ENCODE measurements at regions not wholly inside any gene's neighbourhood (a gene's known extent, or its start where the extent isn't known, plus 50 kb on each side); places are given as distances from the start of the nearest gene placed in this dataset.
"Not testable (repeated sequence)": the region's sequence is repeated elsewhere in the genome, so short reads cannot be mapped to it uniquely, and the experiment has no call there.

DNA sequence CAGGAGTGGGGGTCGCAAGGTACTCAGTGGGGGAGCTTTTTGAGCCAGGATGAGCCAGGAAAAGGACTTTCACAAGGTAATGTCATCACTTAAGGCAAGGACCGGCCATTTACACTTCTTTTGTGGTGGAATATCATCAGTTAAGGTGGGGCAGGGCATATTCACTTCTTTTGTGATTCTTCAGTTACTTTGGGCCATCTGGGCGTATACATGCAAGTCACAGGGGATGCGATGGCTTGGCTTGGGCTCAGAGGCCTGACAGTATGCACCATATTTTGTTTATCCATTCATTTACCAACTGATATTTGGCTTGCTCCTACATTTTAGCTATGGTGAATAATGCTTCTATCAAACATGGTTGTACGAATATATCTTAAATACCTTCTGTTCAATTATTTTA, 1728.1 kb upstream of the AGA start:
- H3K9me3 ChIP-seq (ENCODE audit: control insufficient read depth, low read depth, low read length); H3K4me3 ChIP-seq (ENCODE audit: low read length); H3K27ac ChIP-seq (ENCODE audit: low read length); DNase-seq; H3K36me3 ChIP-seq (ENCODE audit: control insufficient read depth, insufficient read depth, low read length); H3K4me1 ChIP-seq (ENCODE audit: control insufficient read depth, insufficient read depth, low read length); H3K27me3 ChIP-seq (ENCODE audit: control insufficient read depth, insufficient read depth, low read length): not testable (repeated sequence)
- WGBS (ENCODE audit: insufficient coverage, low lambda C conversion rate), result 83% methylated on average over 1 of the region's 5 CpGs

DNA sequence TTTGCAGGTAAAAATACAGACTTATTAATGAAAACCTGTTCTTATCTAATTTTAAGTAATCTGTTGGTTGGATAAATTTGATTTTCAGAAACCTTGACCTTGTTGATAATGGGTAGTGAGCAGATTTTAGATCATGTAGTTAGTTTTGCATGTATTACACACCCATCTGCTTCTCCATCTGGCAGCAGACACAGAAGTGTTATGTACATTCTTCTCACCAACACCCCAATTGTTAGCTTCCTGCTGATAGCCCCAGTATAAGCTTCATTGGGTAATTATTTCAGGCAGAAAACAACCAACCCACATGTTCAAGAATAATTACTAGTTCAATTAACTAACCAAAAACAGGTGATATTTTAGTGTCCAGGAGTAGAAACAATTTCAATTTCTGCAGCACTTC, 1740.5 kb upstream of the AGA start:
- Histone ChIP-seq H3K9me3 (ENCODE audit: control insufficient read depth, low read depth, low read length) (peaks cover 3% of the 10 kb centered on the region), H3K36me3 (ENCODE audit: control insufficient read depth, insufficient read depth, low read length) (no peaks in the 10 kb centered on the region), H3K4me3 (ENCODE audit: low read length) (no peak overlapping the region), H3K27ac (ENCODE audit: low read length) (no peak overlapping the region), H3K27me3 (ENCODE audit: control insufficient read depth, insufficient read depth, low read length) (no peaks in the 10 kb centered on the region), H3K4me1 (ENCODE audit: control insufficient read depth, insufficient read depth, low read length) (no peaks in the 10 kb centered on the region)
- DNase-seq, result no peak

DNA sequence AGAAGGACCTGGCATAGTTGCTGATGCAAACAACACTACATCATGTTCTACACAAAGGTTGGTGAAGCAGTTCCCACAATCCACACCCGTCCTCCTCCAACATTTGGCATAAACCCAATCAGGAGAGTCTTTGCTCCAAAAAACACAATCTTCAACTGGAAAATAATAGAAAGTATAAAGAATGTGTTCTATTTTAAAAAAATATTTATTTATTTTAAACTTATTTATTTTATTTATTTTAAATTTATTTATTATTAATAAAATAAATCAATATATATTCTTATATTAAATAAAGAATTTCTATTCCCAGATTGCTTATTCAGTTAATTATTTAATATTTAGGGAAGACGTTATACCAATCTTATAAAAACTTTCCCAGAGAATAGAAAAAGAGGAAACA, 1753.7 kb upstream of the AGA start:
- 100% methylated on average over 2 of the region's 2 CpGs for WGBS (ENCODE audit: insufficient coverage, low lambda C conversion rate)
- no peak overlapping the region for H3K27ac ChIP-seq (ENCODE audit: low read length)
- no peaks in the 10 kb centered on the region for H3K36me3 ChIP-seq (ENCODE audit: control insufficient read depth, insufficient read depth, low read length)
- no peaks in the 10 kb centered on the region for H3K4me1 ChIP-seq (ENCODE audit: control insufficient read depth, insufficient read depth, low read length)
- no peaks in the 10 kb centered on the region for H3K9me3 ChIP-seq (ENCODE audit: control insufficient read depth, low read depth, low read length)
- DNase-seq, result no peak
- no peaks in the 10 kb centered on the region for H3K27me3 ChIP-seq (ENCODE audit: control insufficient read depth, insufficient read depth, low read length)
- no peak overlapping the region for H3K4me3 ChIP-seq (ENCODE audit: low read length)

- Histone ChIP-seq H3K36me3 (ENCODE audit: control insufficient read depth, insufficient read depth, low read length) (no peaks in the 10 kb centered on the region), H3K4me1 (ENCODE audit: control insufficient read depth, insufficient read depth, low read length) (no peaks in the 10 kb centered on the region), H3K9me3 (ENCODE audit: control insufficient read depth, low read depth, low read length) (no peaks in the 10 kb centered on the region), H3K27ac (ENCODE audit: low read length) (no peak overlapping the region), H3K4me3 (ENCODE audit: low read length) (no peak overlapping the region), H3K27me3 (ENCODE audit: control insufficient read depth, insufficient read depth, low read length) (no peaks in the 10 kb centered on the region)
- no peak for DNase-seq
- 33% methylated on average over 1 of the region's 4 CpGs for WGBS (ENCODE audit: insufficient coverage, low lambda C conversion rate)
Measured at GRCh38 chr4:179196511-179196910, 1754.3 kb upstream of the AGA start.

DNA sequence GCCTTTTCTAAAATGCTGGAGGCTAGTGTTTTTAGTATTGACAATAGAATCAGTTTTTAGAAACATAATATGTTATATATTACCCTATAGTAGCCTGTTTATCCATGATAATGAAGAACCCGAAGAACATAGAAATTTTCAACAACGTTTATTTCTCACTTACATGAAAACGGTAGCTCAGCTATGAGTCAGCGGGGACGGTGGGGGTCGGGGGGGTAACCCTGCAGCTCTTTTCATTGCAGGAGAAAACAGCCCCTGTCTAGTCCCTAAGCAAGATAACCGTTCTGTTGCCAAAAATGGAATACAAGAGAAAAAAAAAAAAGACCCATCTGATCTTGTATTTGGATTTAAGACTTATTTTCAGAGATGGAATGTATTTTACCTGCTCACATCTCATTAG, 1758.4 kb upstream of the AGA start:
- H3K27ac ChIP-seq (ENCODE audit: low read length), result no peak overlapping the region
- no peaks in the 10 kb centered on the region for H3K9me3 ChIP-seq (ENCODE audit: control insufficient read depth, low read depth, low read length)
- H3K36me3 ChIP-seq (ENCODE audit: control insufficient read depth, insufficient read depth, low read length), result no peaks in the 10 kb centered on the region
- H3K27me3 ChIP-seq (ENCODE audit: control insufficient read depth, insufficient read depth, low read length), result no peaks in the 10 kb centered on the region
- WGBS (ENCODE audit: insufficient coverage, low lambda C conversion rate), result 69% methylated on average over 3 of the region's 7 CpGs
- no peak for DNase-seq
- H3K4me3 ChIP-seq (ENCODE audit: low read length), result no peak overlapping the region
- H3K4me1 ChIP-seq (ENCODE audit: control insufficient read depth, insufficient read depth, low read length), result no peaks in the 10 kb centered on the region

GRCh38 chr4:179225594-179225993, 1783.4 kb upstream of the AGA start:
- H3K4me1 ChIP-seq (ENCODE audit: control insufficient read depth, insufficient read depth, low read length), result no peaks in the 10 kb centered on the region
- no peak overlapping the region for H3K27ac ChIP-seq (ENCODE audit: low read length)
- no peaks in the 10 kb centered on the region for H3K9me3 ChIP-seq (ENCODE audit: control insufficient read depth, low read depth, low read length)
- no peak for DNase-seq
- WGBS (ENCODE audit: insufficient coverage, low lambda C conversion rate), result no CpG with 5 or more reads among the region's 5 CpGs
- no peaks in the 10 kb centered on the region for H3K36me3 ChIP-seq (ENCODE audit: control insufficient read depth, insufficient read depth, low read length)
- H3K27me3 ChIP-seq (ENCODE audit: control insufficient read depth, insufficient read depth, low read length), result no peaks in the 10 kb centered on the region
- H3K4me3 ChIP-seq (ENCODE audit: low read length), result no peak overlapping the region

DNA sequence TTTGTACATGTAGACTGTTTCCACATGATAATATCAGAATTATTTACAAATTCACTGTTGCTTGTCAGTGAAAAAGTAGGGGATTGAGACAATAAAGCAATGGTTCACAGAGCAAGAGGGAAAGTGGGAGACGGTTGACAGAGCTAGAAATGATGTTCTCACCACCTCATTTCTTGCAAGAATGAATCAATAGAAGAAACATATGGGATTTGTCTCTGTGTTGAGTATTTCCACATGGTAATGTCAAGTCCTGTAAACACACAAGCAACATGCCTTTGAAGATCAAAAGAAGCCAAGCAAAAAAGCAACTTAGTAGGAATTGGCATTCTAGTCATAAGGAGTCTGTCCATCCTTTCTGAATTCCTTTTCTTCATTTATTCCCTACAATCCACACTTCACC, 1806.6 kb upstream of the AGA start:
- no peak overlapping the region for H3K27ac ChIP-seq (ENCODE audit: low read length)
- no peaks in the 10 kb centered on the region for H3K4me1 ChIP-seq (ENCODE audit: control insufficient read depth, insufficient read depth, low read length)
- no peaks in the 10 kb centered on the region for H3K27me3 ChIP-seq (ENCODE audit: control insufficient read depth, insufficient read depth, low read length)
- WGBS (ENCODE audit: insufficient coverage, low lambda C conversion rate), result no CpG with 5 or more reads among the region's 1 CpG
- H3K9me3 ChIP-seq (ENCODE audit: control insufficient read depth, low read depth, low read length), result no peaks in the 10 kb centered on the region
- no peak overlapping the region for H3K4me3 ChIP-seq (ENCODE audit: low read length)
- DNase-seq, result no peak
- H3K36me3 ChIP-seq (ENCODE audit: control insufficient read depth, insufficient read depth, low read length), result no peaks in the 10 kb centered on the region

- no CpG with 5 or more reads among the region's 2 CpGs for WGBS (ENCODE audit: insufficient coverage, low lambda C conversion rate)
- no peak overlapping the region for H3K4me3 ChIP-seq (ENCODE audit: low read length)
- no peak for DNase-seq
- H3K27me3 ChIP-seq (ENCODE audit: control insufficient read depth, insufficient read depth, low read length), result no peaks in the 10 kb centered on the region
- no peaks in the 10 kb centered on the region for H3K4me1 ChIP-seq (ENCODE audit: control insufficient read depth, insufficient read depth, low read length)
- no peaks in the 10 kb centered on the region for H3K36me3 ChIP-seq (ENCODE audit: control insufficient read depth, insufficient read depth, low read length)
- H3K9me3 ChIP-seq (ENCODE audit: control insufficient read depth, low read depth, low read length), result no peaks in the 10 kb centered on the region
- H3K27ac ChIP-seq (ENCODE audit: low read length), result no peak overlapping the region
Measured at GRCh38 chr4:179268791-179269190, 1826.6 kb upstream of the AGA start.

GRCh38 chr4:179272282-179272681, 1830.0 kb upstream of the AGA start:
- Histone ChIP-seq H3K27ac (ENCODE audit: low read length) (no peak overlapping the region), H3K4me1 (ENCODE audit: control insufficient read depth, insufficient read depth, low read length) (no peaks in the 10 kb centered on the region), H3K9me3 (ENCODE audit: control insufficient read depth, low read depth, low read length) (no peaks in the 10 kb centered on the region), H3K4me3 (ENCODE audit: low read length) (no peak overlapping the region), H3K36me3 (ENCODE audit: control insufficient read depth, insufficient read depth, low read length) (no peaks in the 10 kb centered on the region), H3K27me3 (ENCODE audit: control insufficient read depth, insufficient read depth, low read length) (no peaks in the 10 kb centered on the region)
- no peak for DNase-seq

GRCh38 chr4:179278647-179279046, 1836.4 kb upstream of the AGA start:
- no peak overlapping the region for H3K27ac ChIP-seq (ENCODE audit: low read length)
- no peak for DNase-seq
- no peak overlapping the region for H3K4me3 ChIP-seq (ENCODE audit: low read length)
- H3K27me3 ChIP-seq (ENCODE audit: control insufficient read depth, insufficient read depth, low read length), result no peaks in the 10 kb centered on the region
- WGBS (ENCODE audit: insufficient coverage, low lambda C conversion rate), result no CpG with 5 or more reads among the region's 2 CpGs
- H3K4me1 ChIP-seq (ENCODE audit: control insufficient read depth, insufficient read depth, low read length), result no peaks in the 10 kb centered on the region
- no peaks in the 10 kb centered on the region for H3K36me3 ChIP-seq (ENCODE audit: control insufficient read depth, insufficient read depth, low read length)
- no peaks in the 10 kb centered on the region for H3K9me3 ChIP-seq (ENCODE audit: control insufficient read depth, low read depth, low read length)

GRCh38 chr4:179285696-179286095, 1843.5 kb upstream of the AGA start:
- H3K4me1 ChIP-seq (ENCODE audit: control insufficient read depth, insufficient read depth, low read length), result no peaks in the 10 kb centered on the region
- no peaks in the 10 kb centered on the region for H3K36me3 ChIP-seq (ENCODE audit: control insufficient read depth, insufficient read depth, low read length)
- no CpG with 5 or more reads among the region's 3 CpGs for WGBS (ENCODE audit: insufficient coverage, low lambda C conversion rate)
- no peak overlapping the region for H3K4me3 ChIP-seq (ENCODE audit: low read length)
- no peaks in the 10 kb centered on the region for H3K9me3 ChIP-seq (ENCODE audit: control insufficient read depth, low read depth, low read length)
- no peaks in the 10 kb centered on the region for H3K27me3 ChIP-seq (ENCODE audit: control insufficient read depth, insufficient read depth, low read length)
- DNase-seq, result no peak
- H3K27ac ChIP-seq (ENCODE audit: low read length), result no peak overlapping the region

GRCh38 chr4:179291657-179292056, 1849.4 kb upstream of the AGA start:
- Histone ChIP-seq H3K4me1 (ENCODE audit: control insufficient read depth, insufficient read depth, low read length) (no peaks in the 10 kb centered on the region), H3K27me3 (ENCODE audit: control insufficient read depth, insufficient read depth, low read length) (no peaks in the 10 kb centered on the region), H3K4me3 (ENCODE audit: low read length) (no peak overlapping the region), H3K36me3 (ENCODE audit: control insufficient read depth, insufficient read depth, low read length) (no peaks in the 10 kb centered on the region), H3K9me3 (ENCODE audit: control insufficient read depth, low read depth, low read length) (no peaks in the 10 kb centered on the region), H3K27ac (ENCODE audit: low read length) (no peak overlapping the region)
- no peak for DNase-seq
